Mesodermal cell (in vitro differentiated cells): ENCODE measurements at regions not wholly inside any gene's neighbourhood (a gene's known extent, or its start where the extent isn't known, plus 50 kb on each side); places are given as distances from the start of the nearest gene placed in this dataset.

Experiments
- H3K27ac ChIP-seq: 2 replicates; pipeline ENCODE4 v1.7.0; 2013; ENCODE audit warnings: mild to moderate bottlenecking, low read depth, low read length, moderate library complexity; ENCODE audit not compliant: severe bottlenecking
- H3K36me3 ChIP-seq: 2 replicates; pipeline ENCODE4 v1.7.1; 2013; ENCODE audit warnings: mild to moderate bottlenecking, low read length, moderate library complexity; ENCODE audit not compliant: control insufficient read depth, insufficient read depth
- H3K4me1 ChIP-seq: one replicate; pipeline ENCODE4 v1.7.1; 2013; ENCODE audit warnings: mild to moderate bottlenecking, low read length; ENCODE audit not compliant: insufficient read depth, control insufficient read depth, poor library complexity, severe bottlenecking
- H3K4me3 ChIP-seq: 2 replicates; pipeline ENCODE4 v1.7.0; 2013; ENCODE audit warnings: low read length, control low read depth, mild to moderate bottlenecking; ENCODE audit not compliant: insufficient read depth, poor library complexity, severe bottlenecking; ENCODE audit errors: extremely low read depth
- H3K9me3 ChIP-seq: 2 replicates; pipeline ENCODE4 v1.7.1; 2013; ENCODE audit warnings: mild to moderate bottlenecking, low read length, moderate library complexity; ENCODE audit not compliant: control insufficient read depth
- WGBS, 2 experiments: methylation state at CpG; one replicate each; pipeline ENCODE4 v1.1.5; 2013; ENCODE audit warnings: missing lambda C conversion rate in 2 of 2; ENCODE audit not compliant: insufficient coverage in 2 of 2; 5-methylcytosine and 5-hydroxymethylcytosine counted together

DNA sequence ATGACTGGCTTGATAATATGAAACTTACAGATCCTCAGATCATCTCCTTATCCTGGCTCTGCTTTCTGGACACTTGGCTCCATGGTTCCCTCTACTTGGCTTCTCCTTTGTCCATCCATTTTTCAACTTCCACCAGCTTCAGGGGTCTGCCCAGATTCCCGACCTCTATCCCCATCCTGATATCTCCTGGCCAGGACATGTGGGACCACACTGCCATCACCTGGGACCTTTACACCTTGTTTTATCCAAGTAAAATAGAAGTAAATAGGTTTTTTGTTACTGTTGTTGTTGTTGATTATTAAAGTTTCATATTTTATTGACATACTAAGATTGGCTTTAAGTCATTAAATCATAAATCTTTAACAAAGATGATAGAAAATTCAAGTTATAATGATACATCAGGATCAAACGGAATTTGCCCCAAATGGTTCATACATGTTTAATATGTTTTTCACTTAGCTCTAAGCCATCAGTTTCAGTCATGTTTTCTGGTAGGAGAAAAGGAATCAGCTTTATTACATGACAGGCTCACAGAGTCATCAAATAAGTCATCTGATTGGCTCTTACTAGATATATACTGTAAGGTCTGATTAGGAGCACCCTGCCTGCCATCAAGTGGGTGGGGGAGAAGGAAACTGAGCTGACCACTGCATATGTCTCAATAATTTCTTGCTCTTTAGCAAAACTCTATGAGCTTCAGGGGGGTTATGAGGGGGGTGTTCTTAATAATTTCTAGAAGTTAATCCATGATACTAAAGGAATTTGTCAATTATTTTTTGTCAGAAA is 111.5 kb upstream of the AHR start:
- Histone ChIP-seq H3K4me3 (no peak overlapping the region), H3K27ac (no peak overlapping the region), H3K36me3 (no peaks in the 10 kb centered on the region), H3K9me3 (no peaks in the 10 kb centered on the region), H3K4me1 (no peaks in the 10 kb centered on the region)
- no CpG with 5 or more reads among the region's 2 CpGs for whole genome bisulfite sequencing, 2 experiments

DNA sequence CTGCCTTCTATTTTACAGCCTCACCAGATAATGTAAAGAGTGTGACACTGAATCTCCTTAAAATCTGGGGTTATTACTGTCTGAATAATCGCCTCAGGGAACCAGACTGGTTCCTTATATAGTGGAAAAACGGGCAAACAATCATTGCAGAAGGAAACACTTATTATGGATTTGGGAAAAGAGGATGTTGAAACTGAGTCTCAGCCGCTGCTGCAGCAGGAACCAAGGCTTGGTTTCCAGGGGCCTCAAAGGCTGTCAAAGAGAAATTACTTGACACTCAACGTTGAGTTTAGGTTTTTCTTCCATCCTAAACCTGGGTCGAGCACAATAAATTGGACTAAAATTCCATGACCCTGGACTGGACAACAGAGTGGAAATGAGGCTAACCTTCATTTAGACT is 103.8 kb upstream of the AHR start:
- Histone ChIP-seq H3K4me1 (no peaks in the 10 kb centered on the region), H3K4me3 (no peak overlapping the region), H3K9me3 (no peaks in the 10 kb centered on the region), H3K36me3 (no peaks in the 10 kb centered on the region), H3K27ac (no peak overlapping the region)
- WGBS, 2 experiments: 89 to 93% methylated on average over 4 to 5 of the region's 5 CpGs

DNA sequence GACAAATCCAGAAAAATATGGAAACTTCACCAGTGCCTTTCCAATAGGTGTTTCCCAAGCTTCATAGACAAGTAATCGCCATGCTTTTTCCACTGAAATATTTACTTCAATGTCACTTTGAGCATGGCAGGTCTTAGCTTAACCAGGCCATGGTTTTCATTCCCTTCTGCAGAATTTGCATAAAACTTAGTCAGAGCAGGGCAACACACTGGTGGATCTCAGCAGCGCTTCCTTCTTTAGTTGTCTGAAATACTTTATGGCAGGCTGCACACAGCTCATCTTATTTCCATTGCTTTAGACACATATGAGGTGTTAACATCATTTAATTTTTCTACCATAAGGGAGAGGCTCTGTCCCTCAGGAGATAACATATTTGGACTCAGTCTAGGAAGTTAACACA is 102.9 kb upstream of the AHR start:
- 77 to 88% methylated on average over 1 of the region's 2 CpGs for WGBS, 2 experiments
- Histone ChIP-seq H3K9me3 (no peaks in the 10 kb centered on the region), H3K27ac (no peak overlapping the region), H3K36me3 (no peaks in the 10 kb centered on the region), H3K4me1 (no peaks in the 10 kb centered on the region), H3K4me3 (no peak overlapping the region)

DNA sequence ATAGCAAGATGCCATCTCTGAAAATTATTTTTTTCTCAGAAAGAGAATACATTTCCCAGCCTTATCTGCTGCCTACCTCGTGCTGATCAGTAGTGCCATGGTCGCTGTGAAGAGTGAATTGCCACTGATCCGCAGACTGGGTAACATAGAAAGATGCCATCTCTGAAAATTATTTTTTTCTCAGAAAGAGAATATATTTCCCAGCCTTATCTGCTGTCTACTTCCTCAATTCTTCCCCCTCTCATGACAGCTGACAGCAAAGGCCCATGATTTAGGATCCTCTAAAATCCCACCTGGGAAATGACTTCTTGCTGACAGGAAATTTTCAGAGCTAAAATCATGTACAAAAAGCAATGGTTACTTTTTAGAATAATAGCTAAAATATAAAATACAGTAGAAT is 92.5 kb upstream of the AHR start:
- 80 to 92% methylated on average over 1 to 3 of the region's 3 CpGs for WGBS, 2 experiments

DNA sequence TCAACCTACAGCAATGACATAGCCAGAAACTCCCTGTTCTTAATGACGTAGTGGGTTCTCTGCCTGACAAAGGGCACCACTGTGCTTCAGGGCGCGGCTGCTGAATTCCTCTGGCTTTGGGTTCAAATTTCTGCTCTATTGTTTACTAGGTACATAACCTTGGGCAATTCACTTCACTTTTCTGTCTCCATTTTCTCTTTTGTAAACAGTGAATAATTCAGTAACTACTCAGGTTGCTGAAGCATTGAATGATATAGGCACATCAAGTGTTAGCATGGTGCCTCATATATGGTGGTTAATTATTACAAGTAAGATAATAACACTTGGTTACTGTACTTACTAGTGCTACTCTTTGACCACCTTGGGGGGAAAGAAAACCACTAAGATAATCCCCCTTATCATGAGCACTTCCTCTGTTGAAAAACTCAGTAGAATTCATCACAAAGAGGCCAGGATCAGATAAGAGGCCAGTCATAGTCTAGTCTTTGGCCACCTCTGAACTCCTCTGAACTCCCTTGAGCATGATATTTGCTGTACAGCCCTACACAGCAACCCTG is 92.0 kb upstream of the AHR start:
- Histone ChIP-seq H3K36me3 (no peaks in the 10 kb centered on the region), H3K27ac (peak overlapping the region; percentile 78), H3K4me3 (no peak overlapping the region), H3K9me3 (no peaks in the 10 kb centered on the region), H3K4me1 (peaks cover 19% of the 10 kb centered on the region)
- 90 to 93% methylated on average over 3 of the region's 3 CpGs for WGBS, 2 experiments

More for the DNA sequence above, 92.5 kb upstream of the AHR start:
- Histone ChIP-seq H3K27ac (no peak overlapping the region), H3K4me1 (peaks cover 19% of the 10 kb centered on the region), H3K36me3 (no peaks in the 10 kb centered on the region), H3K4me3 (no peak overlapping the region), H3K9me3 (no peaks in the 10 kb centered on the region)

DNA sequence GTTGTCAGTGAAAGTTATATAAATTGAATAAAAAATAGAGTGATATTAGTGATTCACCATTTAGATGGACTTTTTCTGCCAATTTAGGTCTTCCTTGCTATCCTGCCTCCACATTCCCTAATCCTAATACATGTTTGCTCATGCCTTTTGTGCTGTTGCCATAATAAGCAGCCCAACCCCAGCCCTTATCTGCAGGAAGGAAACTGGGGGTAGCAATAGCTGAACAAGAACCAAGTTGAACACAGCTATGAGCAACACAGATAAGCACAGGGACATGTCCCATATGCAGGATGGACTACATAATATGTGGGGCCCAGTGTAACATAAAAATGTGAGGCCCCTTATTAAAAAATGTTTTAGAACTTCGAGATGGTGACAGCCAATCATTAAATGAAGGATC is 91.2 kb upstream of the AHR start:
- H3K9me3 ChIP-seq: no peaks in the 10 kb centered on the region
- H3K36me3 ChIP-seq: no peaks in the 10 kb centered on the region
- 91 to 92% methylated on average over 1 of the region's 1 CpG for WGBS, 2 experiments
- peaks cover 19% of the 10 kb centered on the region for H3K4me1 ChIP-seq
- peak overlapping the region; percentile 78 for H3K27ac ChIP-seq
- no peak overlapping the region for H3K4me3 ChIP-seq

DNA sequence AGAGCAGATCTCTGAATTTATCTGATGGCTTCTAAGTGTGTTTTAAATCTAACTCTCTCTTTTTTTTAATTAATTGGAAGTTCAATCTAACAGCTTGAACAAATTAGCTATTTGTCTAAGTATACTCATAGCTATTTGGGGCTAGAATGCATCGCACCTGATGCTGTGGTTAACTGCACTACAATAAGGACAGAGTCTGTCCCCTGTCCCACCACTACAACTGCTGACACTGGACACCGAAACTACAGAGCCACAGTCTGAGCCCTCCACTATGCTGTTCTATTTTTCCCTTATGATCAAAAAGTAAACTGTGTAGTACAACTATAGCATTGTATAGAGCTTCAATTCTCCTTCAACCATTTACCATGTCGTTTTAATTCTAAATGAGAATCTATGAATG is 89.4 kb upstream of the AHR start:
- 86 to 88% methylated on average over 1 of the region's 3 CpGs for WGBS, 2 experiments
- no peaks in the 10 kb centered on the region for H3K9me3 ChIP-seq
- peaks cover 19% of the 10 kb centered on the region for H3K4me1 ChIP-seq
- no peak overlapping the region for H3K4me3 ChIP-seq
- H3K36me3 ChIP-seq: no peaks in the 10 kb centered on the region
- H3K27ac ChIP-seq: no peak overlapping the region

DNA sequence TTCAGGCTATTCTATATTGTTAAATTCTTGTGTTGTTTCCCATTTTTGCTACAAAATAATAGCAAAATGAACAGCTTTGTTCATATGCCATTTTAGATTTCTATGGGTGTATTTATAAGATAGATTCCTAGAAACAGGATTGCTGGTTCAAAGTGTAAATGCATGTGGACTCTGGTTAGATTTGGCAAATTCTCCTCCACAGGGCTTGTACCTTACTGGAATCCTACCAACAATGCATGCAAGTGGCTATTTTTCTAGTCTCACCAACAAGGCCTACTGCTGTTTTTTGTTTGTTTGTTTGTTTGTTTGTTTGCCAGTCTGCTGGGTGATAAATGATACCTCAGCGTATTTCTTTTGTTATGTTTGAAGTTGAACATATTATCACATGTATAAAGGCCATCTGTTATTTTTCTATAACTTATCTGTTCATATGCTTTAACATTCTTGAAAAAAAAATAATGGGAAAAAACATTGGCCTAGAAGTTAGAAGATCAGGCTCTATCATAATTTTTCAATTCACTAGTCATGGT is 87.1 kb upstream of the AHR start:
- H3K36me3 ChIP-seq: no peaks in the 10 kb centered on the region
- H3K4me3 ChIP-seq: no peak overlapping the region
- WGBS, 2 experiments: no CpG with 5 or more reads among the region's 1 CpG
- peaks cover 14% of the 10 kb centered on the region for H3K4me1 ChIP-seq
- H3K27ac ChIP-seq: no peak overlapping the region
- H3K9me3 ChIP-seq: peaks cover 6% of the 10 kb centered on the region

DNA sequence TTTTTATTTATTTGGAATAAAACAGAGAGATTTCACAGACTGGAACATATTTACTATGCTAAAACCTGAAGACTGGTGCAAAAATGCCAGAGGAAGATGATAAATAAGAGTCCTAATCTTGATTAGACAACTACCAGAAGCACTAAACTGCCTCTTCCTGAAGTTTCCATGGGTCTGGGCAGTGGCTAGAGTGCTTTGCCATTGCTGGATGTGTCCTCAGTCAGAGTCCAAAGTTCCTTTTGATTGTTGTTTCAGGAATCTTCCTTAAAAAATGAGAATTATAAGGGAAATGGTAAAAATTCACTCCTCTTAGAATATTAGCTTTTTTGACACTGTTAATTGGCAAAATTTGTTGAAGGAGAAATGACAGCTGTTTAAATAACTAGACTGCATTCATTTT is 86.3 kb upstream of the AHR start:
- H3K36me3 ChIP-seq: no peaks in the 10 kb centered on the region
- H3K27ac ChIP-seq: no peak overlapping the region
- peaks cover 6% of the 10 kb centered on the region for H3K4me1 ChIP-seq
- H3K4me3 ChIP-seq: no peak overlapping the region
- H3K9me3 ChIP-seq: peaks cover 6% of the 10 kb centered on the region

DNA sequence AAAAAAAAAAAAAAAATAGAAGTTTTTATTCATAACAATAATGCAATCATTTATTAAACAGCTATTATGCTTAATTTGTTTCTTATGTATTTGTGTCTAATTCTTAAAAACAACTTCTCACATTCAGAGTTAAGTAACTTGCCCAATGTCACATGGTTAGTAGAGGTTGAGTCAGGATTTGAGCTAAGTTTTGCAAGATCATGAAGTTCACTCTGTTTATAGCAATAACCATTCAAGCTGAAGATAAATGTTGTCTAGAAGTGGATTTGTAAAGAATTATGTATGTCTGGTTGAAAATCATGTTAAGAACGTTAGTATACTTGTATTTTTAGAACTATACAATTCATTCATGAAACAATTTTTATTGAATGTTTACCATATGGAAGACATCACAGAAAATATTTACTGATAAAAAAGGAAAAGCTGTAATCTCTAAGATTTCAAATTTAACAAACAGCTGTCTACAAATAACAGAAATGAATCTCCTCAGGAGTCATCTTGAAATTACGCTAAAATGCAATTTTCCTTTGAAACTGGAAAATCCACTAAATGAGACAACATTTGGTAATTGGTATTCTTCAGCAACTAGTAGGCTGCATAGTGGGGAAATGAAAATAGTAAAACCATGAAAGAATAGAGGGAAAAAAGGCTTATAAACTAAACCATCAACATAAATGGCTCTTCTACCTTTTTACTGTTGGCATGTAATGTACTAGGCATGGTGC is 70.5 kb upstream of the AHR start:
- Histone ChIP-seq H3K4me3 (no peak overlapping the region), H3K36me3 (no peaks in the 10 kb centered on the region), H3K9me3 (no peaks in the 10 kb centered on the region), H3K4me1 (no peaks in the 10 kb centered on the region), H3K27ac (no peak overlapping the region)
- no CpG with 5 or more reads among the region's 2 CpGs for WGBS, 2 experiments

DNA sequence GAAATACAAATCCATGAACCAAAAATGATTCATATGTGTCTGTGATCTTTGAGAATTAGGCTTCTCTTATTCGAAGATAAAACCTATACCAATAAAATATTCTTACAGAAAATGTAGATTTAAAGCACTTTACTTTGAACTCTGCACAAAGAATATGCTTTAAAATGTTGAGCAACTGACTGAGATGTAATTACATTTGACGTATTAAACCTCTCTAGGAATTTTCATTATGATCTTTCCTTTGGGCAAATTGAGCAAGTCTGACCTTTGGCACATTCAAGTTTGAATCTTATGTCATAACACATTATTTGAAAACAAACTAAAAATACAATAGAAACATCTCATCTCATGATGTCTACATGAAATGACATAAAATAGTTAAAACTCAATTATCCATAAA is 69.2 kb upstream of the AHR start:
- 100% methylated on average over 1 of the region's 2 CpGs; no CpG with 5 or more reads in 1 of the 2 experiments for WGBS, 2 experiments
- peaks cover 11% of the 10 kb centered on the region for H3K4me1 ChIP-seq
- H3K36me3 ChIP-seq: no peaks in the 10 kb centered on the region
- H3K9me3 ChIP-seq: no peaks in the 10 kb centered on the region
- no peak overlapping the region for H3K4me3 ChIP-seq
- no peak overlapping the region for H3K27ac ChIP-seq
